Endothelial cell of umbilical vein (primary cell): ENCODE measurements at regions not wholly inside any gene's neighbourhood (a gene's known extent, or its start where the extent isn't known, plus 50 kb on each side); places are given as distances from the start of the nearest gene placed in this dataset.

Experiments
- BruUV-seq: library from RNA; stranded (reverse); fragments of 400-500 nt; replicated peaks from 2 replicates; lab custom pipeline; 2021; lab: Mats Ljungman, UMichigan
- CTCF ChIA-PET: fragments of 300-600, 350-600 bp; sonication (Branson Sonifier 250); formaldehyde crosslinking; loops from one replicate; lab custom pipeline; 2021; ENCODE audit warnings: antibody characterized with exemption, inconsistent platforms; lab: Charles Lee
- POLR2A ChIA-PET: fragments of 300-600, 350-600 bp; sonication (Branson Sonifier 250); formaldehyde crosslinking; loops from one replicate; lab custom pipeline; 2021; ENCODE audit warnings: antibody characterized with exemption, inconsistent platforms; lab: Charles Lee
- DNase-seq: peaks from one replicate; pipeline ENCODE4 v3.0.0-alpha.2; 2011; ENCODE audit warnings: low read depth, low spot score
- FAIRE-seq: peaks from 2 replicates; lab custom pipeline; 2011; peaks lifted over from hg19 to GRCh38; lab: Jason Lieb, UNC
- H2AFZ ChIP-seq: 2 replicates; pipeline ENCODE4 v1.6.0; 2012; ENCODE audit warnings: low read depth, low read length, control low read depth, inconsistent platforms
- H3K27ac ChIP-seq: 2 replicates; pipeline ENCODE4 v1.5.1; 2011; ENCODE audit warnings: low read depth, mild to moderate bottlenecking, control low read depth, low read length, moderate library complexity; ENCODE audit not compliant: insufficient read depth
- H3K27me3 ChIP-seq, 2 experiments: 2 replicates each; pipeline versions ENCODE4 v1.6.0 to v1.6.1; 2011; ENCODE audit warnings: low read length in 2 of 2, mixed read lengths in 1 of 2; ENCODE audit not compliant: control insufficient read depth in 2 of 2, insufficient read depth in 2 of 2
- H3K36me3 ChIP-seq, 2 experiments: 2 replicates in 1 of 2; 3 replicates in 1 of 2; pipeline ENCODE4 v1.5.1; 2011; ENCODE audit warnings: low read length in 2 of 2, mild to moderate bottlenecking in 1 of 2, moderate library complexity in 1 of 2; ENCODE audit not compliant: control insufficient read depth in 2 of 2, insufficient read depth in 2 of 2; ENCODE audit errors: extremely low read depth in 1 of 2
- H3K4me1 ChIP-seq: 3 replicates; pipeline ENCODE4 v1.5.1; 2011; ENCODE audit warnings: mild to moderate bottlenecking, low read length; ENCODE audit not compliant: control insufficient read depth, insufficient read depth; ENCODE audit errors: extremely low read depth
- H3K4me2 ChIP-seq: 2 replicates; pipeline ENCODE4 v1.6.1; 2011; ENCODE audit warnings: low read length, control low read depth, mixed read lengths; ENCODE audit not compliant: insufficient read depth
- H3K4me3 ChIP-seq, 3 experiments: fragments of 200-600 bp in 1 of 3; sonication (generic), shearing (Covaris generic) in 1 of 3; replicated peaks in 1 of 3; 2 replicates each; pipeline ENCODE4 v1.5.1; 2011 to 2016; ENCODE audit warnings: control low read depth in 3 of 3, low read length in 3 of 3, mild to moderate bottlenecking in 2 of 3, inconsistent platforms in 1 of 3, low read depth in 1 of 3, moderate library complexity in 1 of 3; ENCODE audit not compliant: insufficient read depth in 1 of 3
- H3K79me2 ChIP-seq: 2 replicates; pipeline ENCODE4 v1.6.0; 2012; ENCODE audit warnings: low read length, inconsistent platforms; ENCODE audit not compliant: control insufficient read depth, insufficient read depth
- H3K9ac ChIP-seq: replicated peaks from 2 replicates; pipeline ENCODE3; 2011; ENCODE audit warnings: low read length, control low read depth; ENCODE audit not compliant: insufficient read depth; ENCODE audit errors: extremely low read depth
- H3K9me1 ChIP-seq: replicated peaks from 3 replicates; pipeline ENCODE4 v1.6.0; 2011; ENCODE audit warnings: mild to moderate bottlenecking, low read length; ENCODE audit not compliant: control insufficient read depth, insufficient read depth; ENCODE audit errors: extremely low read depth
- H3K9me3 ChIP-seq: replicated peaks from 2 replicates; pipeline ENCODE4 v1.5.1; 2012; ENCODE audit warnings: low read length, inconsistent platforms; ENCODE audit not compliant: control insufficient read depth, insufficient read depth
- H4K20me1 ChIP-seq: replicated peaks from 2 replicates; pipeline ENCODE3; 2011; ENCODE audit warnings: mild to moderate bottlenecking, low read length; ENCODE audit not compliant: control insufficient read depth, insufficient read depth; ENCODE audit errors: extremely low read depth
- EZH2 ChIP-seq: IDR thresholded peaks from 2 replicates; pipeline ENCODE4 v1.6.1; 2012; ENCODE audit warnings: borderline replicate concordance, low read depth, mild to moderate bottlenecking, moderate library complexity, low read length, inconsistent platforms; ENCODE audit not compliant: severe bottlenecking
- FOS ChIP-seq: IDR thresholded peaks from 2 replicates; pipeline ENCODE4 v1.6.1; 2011; ENCODE audit warnings: mild to moderate bottlenecking, low read length, moderate library complexity, borderline replicate concordance; ENCODE audit not compliant: insufficient read depth
- GATA2 ChIP-seq: IDR thresholded peaks from 2 replicates; pipeline ENCODE4 v1.7.0; 2011; ENCODE audit warnings: low read depth, mild to moderate bottlenecking, moderate library complexity, mixed read lengths, low read length; ENCODE audit not compliant: insufficient read length, insufficient read depth
- JUN ChIP-seq: IDR thresholded peaks from 2 replicates; pipeline ENCODE4 v1.6.1; 2011; ENCODE audit warnings: borderline replicate concordance, low read depth; ENCODE audit not compliant: insufficient read length, insufficient read depth
- MYC ChIP-seq: IDR thresholded peaks from one replicate; pipeline ENCODE4 v1.6.1; 2011; ENCODE audit warnings: mild to moderate bottlenecking, low read depth, low read length
- POLR2A ChIP-seq: IDR thresholded peaks from 2 replicates; pipeline ENCODE4 v1.6.1; 2012; ENCODE audit warnings: low read depth, mild to moderate bottlenecking, control low read depth, low read length
- POLR2AphosphoS5 ChIP-seq: IDR thresholded peaks from 2 replicates; pipeline ENCODE4 v1.6.1; 2012; ENCODE audit warnings: low read depth, mild to moderate bottlenecking, control low read depth, low read length, moderate library complexity; ENCODE audit not compliant: insufficient read depth
- dilution Hi-C: fragments of 300-500 bp; cut with MboI; formaldehyde crosslinking; loops from one replicate; pipeline ENCODE4 v1.15.0; 2019; ENCODE audit warnings: low sequenced_read_pairs; ENCODE audit not compliant: extremely low pct_ligation_motif_present
- intact Hi-C: fragments of 100-400 bp; cut with micrococcal nuclease; formaldehyde crosslinking; loops from one replicate; pipeline ENCODE4 v1.10.0; 2022
- TF ChIP-seq, protein P1 (sequence below), 2 donors: IDR thresholded peaks; 1 replicate in 1 of 2; 2 replicates in 1 of 2; pipeline ENCODE4 v1.5.1; 2011; ENCODE audit warnings: low read length in 2 of 2, mild to moderate bottlenecking in 2 of 2, moderate library complexity in 2 of 2, control low read depth in 1 of 2, inconsistent platforms in 1 of 2, low read depth in 1 of 2; ENCODE audit not compliant: insufficient read depth in 1 of 2; ENCODE audit errors: extremely low read depth in 1 of 2
- TF ChIP-seq, protein P2 (sequence below): IDR thresholded peaks from 2 replicates; pipeline ENCODE4 v1.6.1; 2011; ENCODE audit not compliant: insufficient read depth, insufficient read length

DNA sequence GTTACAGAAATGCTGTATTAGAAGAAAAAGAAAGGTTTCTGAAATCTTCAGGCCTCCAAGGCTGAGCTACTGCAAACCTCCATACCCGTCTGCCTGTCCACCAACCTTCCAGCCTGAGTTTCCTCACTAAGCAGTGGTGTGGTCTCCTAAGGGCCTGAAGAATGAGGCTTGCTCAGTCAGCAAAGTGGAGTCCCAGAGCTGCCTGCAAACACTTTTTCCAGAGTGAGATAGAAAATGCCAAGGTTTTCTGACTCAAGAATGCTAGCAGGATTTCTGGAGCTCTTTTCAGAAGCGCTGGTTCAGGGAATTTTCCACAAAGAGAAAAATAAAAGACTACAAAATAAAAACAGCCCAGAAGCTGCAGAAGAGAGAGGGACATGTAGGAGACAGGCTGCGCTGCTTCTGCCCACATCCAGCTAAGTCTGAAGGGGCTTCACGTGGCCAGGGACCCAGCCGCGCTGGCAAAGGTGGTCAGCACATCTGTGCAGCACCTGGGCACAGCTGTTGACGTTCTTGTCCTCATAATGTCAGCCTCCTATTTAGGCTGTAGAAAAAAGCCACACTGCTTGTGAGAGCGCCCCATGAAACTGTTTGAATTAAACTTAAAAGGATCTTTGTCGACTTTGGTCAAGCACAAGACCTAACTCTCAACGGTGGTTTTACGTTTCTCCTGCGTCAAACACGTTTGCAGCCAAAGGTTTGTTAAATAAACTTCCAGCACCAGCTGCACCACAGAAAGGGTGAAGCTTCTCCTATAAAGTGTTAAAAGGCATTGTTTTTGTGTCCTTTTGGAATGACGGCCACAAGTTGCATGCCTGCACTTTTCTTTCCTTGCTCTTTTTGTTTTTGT is 209.0 kb downstream of the THBS2 start:
- Histone ChIP-seq H4K20me1 (no peaks in the 10 kb centered on the region), H3K79me2 (no peaks in the 10 kb centered on the region), H3K9me1 (no peaks in the 10 kb centered on the region), H3K9me3 (no peaks in the 10 kb centered on the region), H3K4me3 (no peak overlapping the region), H3K36me3 (no peaks in the 10 kb centered on the region), H3K4me2 (no peak overlapping the region), H3K27ac (no peak overlapping the region), H3K9ac (no peak overlapping the region), H3K4me1 (no peaks in the 10 kb centered on the region), H3K27me3 (no peaks in the 10 kb centered on the region), H2AFZ (no peak overlapping the region)
- FAIRE-seq (no peak), DNase-seq (no peak)
- TF ChIP-seq, protein P1, sequence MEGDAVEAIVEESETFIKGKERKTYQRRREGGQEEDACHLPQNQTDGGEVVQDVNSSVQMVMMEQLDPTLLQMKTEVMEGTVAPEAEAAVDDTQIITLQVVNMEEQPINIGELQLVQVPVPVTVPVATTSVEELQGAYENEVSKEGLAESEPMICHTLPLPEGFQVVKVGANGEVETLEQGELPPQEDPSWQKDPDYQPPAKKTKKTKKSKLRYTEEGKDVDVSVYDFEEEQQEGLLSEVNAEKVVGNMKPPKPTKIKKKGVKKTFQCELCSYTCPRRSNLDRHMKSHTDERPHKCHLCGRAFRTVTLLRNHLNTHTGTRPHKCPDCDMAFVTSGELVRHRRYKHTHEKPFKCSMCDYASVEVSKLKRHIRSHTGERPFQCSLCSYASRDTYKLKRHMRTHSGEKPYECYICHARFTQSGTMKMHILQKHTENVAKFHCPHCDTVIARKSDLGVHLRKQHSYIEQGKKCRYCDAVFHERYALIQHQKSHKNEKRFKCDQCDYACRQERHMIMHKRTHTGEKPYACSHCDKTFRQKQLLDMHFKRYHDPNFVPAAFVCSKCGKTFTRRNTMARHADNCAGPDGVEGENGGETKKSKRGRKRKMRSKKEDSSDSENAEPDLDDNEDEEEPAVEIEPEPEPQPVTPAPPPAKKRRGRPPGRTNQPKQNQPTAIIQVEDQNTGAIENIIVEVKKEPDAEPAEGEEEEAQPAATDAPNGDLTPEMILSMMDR (IDR thresholded peaks at IDR 0.05; ENCODE audit: extremely low read depth in 1 of 2, insufficient read depth in 1 of 2, low read depth in 1 of 2, low read length in 2 of 2): no peak
- TF ChIP-seq POLR2A (no peak), GATA2 (no peak), MYC (no peak), JUN (no peak), FOS (no peak), EZH2 (no peak), POLR2AphosphoS5 (no peak)
- TF ChIP-seq, protein P2, sequence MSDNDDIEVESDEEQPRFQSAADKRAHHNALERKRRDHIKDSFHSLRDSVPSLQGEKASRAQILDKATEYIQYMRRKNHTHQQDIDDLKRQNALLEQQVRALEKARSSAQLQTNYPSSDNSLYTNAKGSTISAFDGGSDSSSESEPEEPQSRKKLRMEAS: no peak
- ChIA-PET POLR2A (no interaction called here), CTCF (no interaction called here)
- dilution Hi-C loops (no loop called here), intact Hi-C loops (no loop called here)
- BruUV-seq: no TSS peak
